ENCODE measurements at regions not wholly inside any gene's neighbourhood (a gene's known extent, or its start where the extent isn't known, plus 50 kb on each side); places are given as distances from the start of the nearest gene placed in this dataset.

DNA sequence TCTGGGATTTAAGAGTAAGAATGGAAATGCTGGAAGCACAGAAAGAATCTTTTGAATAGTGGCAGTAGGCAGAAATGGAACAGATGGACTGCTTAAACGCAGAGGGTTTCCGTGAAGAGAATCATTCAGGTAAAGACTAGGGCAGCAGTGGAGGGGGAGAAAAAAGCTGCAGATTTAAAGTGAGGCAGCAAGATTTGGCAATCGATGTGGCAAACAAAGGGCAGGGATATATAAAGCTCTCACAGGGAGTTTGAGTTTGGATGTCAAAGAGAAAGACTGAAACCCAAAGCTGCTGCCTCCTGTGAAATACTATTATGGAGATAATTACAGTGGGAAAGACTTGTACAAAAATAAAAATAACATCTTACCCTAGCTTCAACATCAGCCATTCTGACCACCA is 384.0 kb downstream of the CENPC start:
- TF ChIP-seq, protein P1, sequence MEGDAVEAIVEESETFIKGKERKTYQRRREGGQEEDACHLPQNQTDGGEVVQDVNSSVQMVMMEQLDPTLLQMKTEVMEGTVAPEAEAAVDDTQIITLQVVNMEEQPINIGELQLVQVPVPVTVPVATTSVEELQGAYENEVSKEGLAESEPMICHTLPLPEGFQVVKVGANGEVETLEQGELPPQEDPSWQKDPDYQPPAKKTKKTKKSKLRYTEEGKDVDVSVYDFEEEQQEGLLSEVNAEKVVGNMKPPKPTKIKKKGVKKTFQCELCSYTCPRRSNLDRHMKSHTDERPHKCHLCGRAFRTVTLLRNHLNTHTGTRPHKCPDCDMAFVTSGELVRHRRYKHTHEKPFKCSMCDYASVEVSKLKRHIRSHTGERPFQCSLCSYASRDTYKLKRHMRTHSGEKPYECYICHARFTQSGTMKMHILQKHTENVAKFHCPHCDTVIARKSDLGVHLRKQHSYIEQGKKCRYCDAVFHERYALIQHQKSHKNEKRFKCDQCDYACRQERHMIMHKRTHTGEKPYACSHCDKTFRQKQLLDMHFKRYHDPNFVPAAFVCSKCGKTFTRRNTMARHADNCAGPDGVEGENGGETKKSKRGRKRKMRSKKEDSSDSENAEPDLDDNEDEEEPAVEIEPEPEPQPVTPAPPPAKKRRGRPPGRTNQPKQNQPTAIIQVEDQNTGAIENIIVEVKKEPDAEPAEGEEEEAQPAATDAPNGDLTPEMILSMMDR (IDR thresholded peaks at IDR 0.05) = no peak
- TF ChIP-seq POLR2A (IDR thresholded peaks at IDR 0.05) = no peak
